Neural crest cell (in vitro differentiated cells): ENCODE measurements at regions not wholly inside any gene's neighbourhood (a gene's known extent, or its start where the extent isn't known, plus 50 kb on each side); places are given as distances from the start of the nearest gene placed in this dataset.

Source experiments
- DNase-seq: peaks from one replicate; pipeline ENCODE4 v3.0.0; 2021; ENCODE audit warnings: low read depth, mixed read lengths, low spot score
- H3K27ac Mint-ChIP-seq: one replicate; pipeline ENCODE4 v1.8.0; 2021; ENCODE audit warnings: mild to moderate bottlenecking, mixed read lengths; ENCODE audit not compliant: unreplicated experiment
- H3K27me3 Mint-ChIP-seq: 2 replicates; pipeline ENCODE4 v1.8.0; 2021; ENCODE audit warnings: low read depth, mild to moderate bottlenecking, mixed read lengths
- H3K36me3 Mint-ChIP-seq: 2 replicates; pipeline ENCODE4 v1.8.0; 2021; ENCODE audit warnings: low read depth, mild to moderate bottlenecking, mixed read lengths
- H3K4me1 Mint-ChIP-seq: 2 replicates; pipeline ENCODE4 v1.8.0; 2021; ENCODE audit warnings: mixed read lengths
- H3K4me3 Mint-ChIP-seq: one replicate; pipeline ENCODE4 v1.8.0; 2021; ENCODE audit warnings: mild to moderate bottlenecking, mixed read lengths
- H3K9me3 Mint-ChIP-seq: 2 replicates; pipeline ENCODE4 v1.8.0; 2021; ENCODE audit warnings: mixed read lengths
- CTCF ChIP-seq: fragments of 200-600 bp; sonication (generic); conservative IDR thresholded peaks from 2 replicates; pipeline ENCODE4 v1.5.0; 2021; ENCODE audit warnings: antibody characterized with exemption, mild to moderate bottlenecking

GRCh38 chr2:66929632-66930338 is 467.3 kb upstream of the ETAA1 start:
- Mint-ChIP-seq H3K4me1 (peaks cover 19% of the 10 kb centered on the region), H3K27me3 (no peaks in the 10 kb centered on the region), H3K9me3 (no peaks in the 10 kb centered on the region), H3K27ac (no peak overlapping the region), H3K4me3 (no peak overlapping the region), H3K36me3 (no peaks in the 10 kb centered on the region)
- no peak for TF ChIP-seq CTCF
- DNase-seq, result no peak

GRCh38 chr2:66930339-66931220 is 466.6 kb upstream of the ETAA1 start:
- Mint-ChIP-seq H3K27me3 (no peaks in the 10 kb centered on the region), H3K27ac (no peak overlapping the region), H3K36me3 (no peaks in the 10 kb centered on the region), H3K4me1 (peaks cover 19% of the 10 kb centered on the region), H3K9me3 (no peaks in the 10 kb centered on the region), H3K4me3 (no peak overlapping the region)
- TF ChIP-seq CTCF, result no peak
- no peak for DNase-seq

GRCh38 chr2:66938471-66938967 is 458.6 kb upstream of the ETAA1 start:
- no peaks in the 10 kb centered on the region for H3K9me3 Mint-ChIP-seq
- H3K36me3 Mint-ChIP-seq, result no peaks in the 10 kb centered on the region
- no peak for TF ChIP-seq CTCF
- no peak for DNase-seq
- H3K27me3 Mint-ChIP-seq, result no peaks in the 10 kb centered on the region
- no peak overlapping the region for H3K4me3 Mint-ChIP-seq
- no peak overlapping the region for H3K27ac Mint-ChIP-seq
- H3K4me1 Mint-ChIP-seq, result no peaks in the 10 kb centered on the region

GRCh38 chr2:66940080-66940479 is 457.1 kb upstream of the ETAA1 start:
- H3K9me3 Mint-ChIP-seq, result no peaks in the 10 kb centered on the region
- H3K4me3 Mint-ChIP-seq, result no peak overlapping the region
- no peaks in the 10 kb centered on the region for H3K36me3 Mint-ChIP-seq
- no peaks in the 10 kb centered on the region for H3K27me3 Mint-ChIP-seq
- TF ChIP-seq CTCF, result no peak
- no peak overlapping the region for H3K27ac Mint-ChIP-seq
- DNase-seq, result no peak
- no peaks in the 10 kb centered on the region for H3K4me1 Mint-ChIP-seq

- H3K4me1 Mint-ChIP-seq, result no peaks in the 10 kb centered on the region
- DNase-seq, result no peak
- H3K27ac Mint-ChIP-seq, result no peak overlapping the region
- H3K36me3 Mint-ChIP-seq, result no peaks in the 10 kb centered on the region
- H3K27me3 Mint-ChIP-seq, result no peaks in the 10 kb centered on the region
- no peak for TF ChIP-seq CTCF
- no peaks in the 10 kb centered on the region for H3K9me3 Mint-ChIP-seq
- no peak overlapping the region for H3K4me3 Mint-ChIP-seq
Measured at GRCh38 chr2:66948234-66948633, 448.9 kb upstream of the ETAA1 start.
